Neural crest cell (in vitro differentiated cells): ENCODE measurements at regions not wholly inside any gene's neighbourhood (a gene's known extent, or its start where the extent isn't known, plus 50 kb on each side); places are given as distances from the start of the nearest gene placed in this dataset.

Source experiments
- DNase-seq: peaks from one replicate; pipeline ENCODE4 v3.0.0; 2021; ENCODE audit warnings: low read depth, mixed read lengths, low spot score
- H3K27ac Mint-ChIP-seq: one replicate; pipeline ENCODE4 v1.8.0; 2021; ENCODE audit warnings: mild to moderate bottlenecking, mixed read lengths; ENCODE audit not compliant: unreplicated experiment
- H3K27me3 Mint-ChIP-seq: 2 replicates; pipeline ENCODE4 v1.8.0; 2021; ENCODE audit warnings: low read depth, mild to moderate bottlenecking, mixed read lengths
- H3K36me3 Mint-ChIP-seq: 2 replicates; pipeline ENCODE4 v1.8.0; 2021; ENCODE audit warnings: low read depth, mild to moderate bottlenecking, mixed read lengths
- H3K4me1 Mint-ChIP-seq: 2 replicates; pipeline ENCODE4 v1.8.0; 2021; ENCODE audit warnings: mixed read lengths
- H3K4me3 Mint-ChIP-seq: one replicate; pipeline ENCODE4 v1.8.0; 2021; ENCODE audit warnings: mild to moderate bottlenecking, mixed read lengths
- H3K9me3 Mint-ChIP-seq: 2 replicates; pipeline ENCODE4 v1.8.0; 2021; ENCODE audit warnings: mixed read lengths
- CTCF ChIP-seq: fragments of 200-600 bp; sonication (generic); conservative IDR thresholded peaks from 2 replicates; pipeline ENCODE4 v1.5.0; 2021; ENCODE audit warnings: antibody characterized with exemption, mild to moderate bottlenecking

GRCh38 chr3:72436863-72437592 is 411.2 kb downstream of the SHQ1 start:
- Mint-ChIP-seq H3K4me3 (no peak overlapping the region), H3K27me3 (no peaks in the 10 kb centered on the region), H3K9me3 (no peaks in the 10 kb centered on the region), H3K4me1 (peaks cover 3% of the 10 kb centered on the region), H3K27ac (no peak overlapping the region), H3K36me3 (peaks cover 4% of the 10 kb centered on the region)
- DNase-seq = no peak
- TF ChIP-seq CTCF = no peak

GRCh38 chr3:72434296-72434695 is 413.9 kb downstream of the SHQ1 start:
- Mint-ChIP-seq H3K27me3 (no peaks in the 10 kb centered on the region), H3K4me1 (no peaks in the 10 kb centered on the region), H3K9me3 (no peaks in the 10 kb centered on the region), H3K36me3 (peaks cover 4% of the 10 kb centered on the region), H3K27ac (no peak overlapping the region), H3K4me3 (no peak overlapping the region)
- DNase-seq = no peak
- no peak for TF ChIP-seq CTCF

- no peak for DNase-seq
- peaks cover 12% of the 10 kb centered on the region for H3K4me1 Mint-ChIP-seq
- H3K4me3 Mint-ChIP-seq = no peak overlapping the region
- H3K27me3 Mint-ChIP-seq = no peaks in the 10 kb centered on the region
- no peaks in the 10 kb centered on the region for H3K9me3 Mint-ChIP-seq
- TF ChIP-seq CTCF = no peak
- H3K36me3 Mint-ChIP-seq = no peaks in the 10 kb centered on the region
- H3K27ac Mint-ChIP-seq = no peak overlapping the region
Observed at GRCh38 chr3:72432246-72432645, 416.0 kb downstream of the SHQ1 start.

DNA sequence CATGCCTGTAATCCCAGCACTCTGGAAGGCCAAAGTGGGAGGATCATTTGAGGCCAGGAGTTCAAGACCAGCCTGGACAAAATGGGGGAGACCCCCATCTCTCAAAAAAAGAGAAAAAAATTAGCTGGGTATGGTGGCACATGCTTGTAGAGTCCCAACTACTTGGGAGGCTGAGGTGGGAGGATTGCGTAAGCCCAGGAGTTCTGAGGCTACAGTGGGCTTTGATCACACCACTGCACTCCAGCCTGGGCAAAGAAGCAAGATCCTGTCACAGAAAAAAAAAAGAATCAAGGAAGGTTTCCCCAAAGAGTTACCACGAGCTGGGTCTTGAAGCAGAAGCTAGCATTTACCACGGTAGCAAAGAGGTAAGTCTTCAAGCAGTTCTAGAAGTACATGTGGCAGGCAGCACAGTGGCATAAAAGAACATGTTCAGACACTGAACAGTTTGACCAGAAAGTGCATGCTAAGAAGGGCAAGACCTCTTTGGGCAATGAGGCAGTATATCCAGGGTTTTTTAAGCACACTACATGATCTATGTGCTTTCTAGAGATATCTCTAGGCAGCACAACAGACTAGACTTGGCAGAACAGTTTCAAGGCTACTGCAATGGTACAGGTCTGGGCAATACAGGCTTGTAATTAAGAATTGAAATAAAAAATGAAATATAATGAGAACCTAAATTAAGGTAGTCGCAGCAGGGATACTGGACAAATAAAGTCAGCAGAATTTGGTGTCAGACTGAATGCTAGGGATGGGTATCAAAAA is 418.5 kb downstream of the SHQ1 start:
- no peaks in the 10 kb centered on the region for H3K9me3 Mint-ChIP-seq
- peaks cover 29% of the 10 kb centered on the region for H3K4me1 Mint-ChIP-seq
- H3K36me3 Mint-ChIP-seq = no peaks in the 10 kb centered on the region
- H3K27ac Mint-ChIP-seq = no peak overlapping the region
- no peak for TF ChIP-seq CTCF
- no peak for DNase-seq
- no peak overlapping the region for H3K4me3 Mint-ChIP-seq
- H3K27me3 Mint-ChIP-seq = no peaks in the 10 kb centered on the region

- H3K9me3 Mint-ChIP-seq = no peaks in the 10 kb centered on the region
- H3K36me3 Mint-ChIP-seq = no peaks in the 10 kb centered on the region
- H3K27ac Mint-ChIP-seq = no peak overlapping the region
- no peak for DNase-seq
- H3K4me1 Mint-ChIP-seq = peaks cover 29% of the 10 kb centered on the region
- H3K4me3 Mint-ChIP-seq = no peak overlapping the region
- no peak for TF ChIP-seq CTCF
- no peaks in the 10 kb centered on the region for H3K27me3 Mint-ChIP-seq
Observed at GRCh38 chr3:72428803-72429202, 419.4 kb downstream of the SHQ1 start.
